ENCODE measurements at regions not wholly inside any gene's neighbourhood (a gene's known extent, or its start where the extent isn't known, plus 50 kb on each side); places are given as distances from the start of the nearest gene placed in this dataset.
A peak's percentile ranks its signal among the peaks of the same experiment; 100 is the strongest.

DNA sequence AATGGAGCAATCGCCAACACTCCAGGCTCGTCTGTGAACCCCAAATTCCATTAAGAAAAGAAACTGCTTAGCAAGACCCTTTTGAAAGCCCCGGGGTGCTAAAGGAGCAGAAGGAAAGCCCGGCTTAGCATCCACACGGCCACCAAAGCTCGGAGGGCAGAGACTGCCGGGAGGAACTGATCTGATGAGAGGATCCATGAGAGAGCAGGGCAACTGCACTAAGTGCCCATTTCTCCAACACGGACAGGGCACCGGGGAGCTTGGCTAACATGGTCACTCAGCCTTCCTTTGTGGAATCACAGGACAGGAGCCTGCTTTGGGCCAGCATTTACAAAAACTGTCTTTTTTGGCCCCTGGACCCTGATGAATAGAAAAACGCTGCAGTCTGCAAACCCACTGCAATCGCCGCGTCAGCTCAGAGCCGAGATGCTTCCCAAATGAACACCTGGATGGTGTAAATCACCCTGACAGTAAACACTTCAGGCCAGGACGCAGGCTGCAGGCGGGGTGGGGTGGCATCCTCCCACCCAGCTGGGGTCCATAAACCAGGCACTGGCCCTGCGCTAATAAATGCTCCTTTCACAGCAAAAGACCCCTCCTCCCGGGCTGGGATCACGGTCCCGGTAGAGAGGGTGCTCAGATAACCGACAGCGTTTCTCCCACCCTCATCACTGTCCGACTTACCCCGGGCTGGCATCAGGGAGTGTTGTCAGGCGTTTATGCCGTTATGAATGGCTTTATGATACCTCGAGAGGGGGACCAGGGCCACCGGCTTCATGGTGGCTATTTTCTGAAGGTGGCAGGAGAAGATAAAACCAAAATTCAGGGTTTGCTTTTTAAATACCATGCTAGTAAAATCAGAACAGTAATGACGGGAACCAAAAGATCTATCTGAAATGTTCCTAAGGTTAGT is 299.5 kb downstream of the IRF8 start:
- Histone ChIP-seq H3K4me3 (no peak overlapping the region), H3K9ac (ENCODE audit: low read depth in 2 of 2, low read length in 2 of 2) (peak overlapping the region; percentile 63), H3K27me3 (peaks cover 5% of the 10 kb centered on the region), H3K36me3 (no peaks in the 10 kb centered on the region), H3K4me1 (no peaks in the 10 kb centered on the region), H3K9me3 (no peaks in the 10 kb centered on the region), H3K27ac (peak overlapping the region; percentile 65)
- TF ChIP-seq, protein P1, sequence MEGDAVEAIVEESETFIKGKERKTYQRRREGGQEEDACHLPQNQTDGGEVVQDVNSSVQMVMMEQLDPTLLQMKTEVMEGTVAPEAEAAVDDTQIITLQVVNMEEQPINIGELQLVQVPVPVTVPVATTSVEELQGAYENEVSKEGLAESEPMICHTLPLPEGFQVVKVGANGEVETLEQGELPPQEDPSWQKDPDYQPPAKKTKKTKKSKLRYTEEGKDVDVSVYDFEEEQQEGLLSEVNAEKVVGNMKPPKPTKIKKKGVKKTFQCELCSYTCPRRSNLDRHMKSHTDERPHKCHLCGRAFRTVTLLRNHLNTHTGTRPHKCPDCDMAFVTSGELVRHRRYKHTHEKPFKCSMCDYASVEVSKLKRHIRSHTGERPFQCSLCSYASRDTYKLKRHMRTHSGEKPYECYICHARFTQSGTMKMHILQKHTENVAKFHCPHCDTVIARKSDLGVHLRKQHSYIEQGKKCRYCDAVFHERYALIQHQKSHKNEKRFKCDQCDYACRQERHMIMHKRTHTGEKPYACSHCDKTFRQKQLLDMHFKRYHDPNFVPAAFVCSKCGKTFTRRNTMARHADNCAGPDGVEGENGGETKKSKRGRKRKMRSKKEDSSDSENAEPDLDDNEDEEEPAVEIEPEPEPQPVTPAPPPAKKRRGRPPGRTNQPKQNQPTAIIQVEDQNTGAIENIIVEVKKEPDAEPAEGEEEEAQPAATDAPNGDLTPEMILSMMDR (IDR thresholded peaks at IDR 0.05), result no peak
- intact Hi-C loops (cut with DNase I), result loop anchor here (10.0 kb wide), 1 partner anchor 316 kb away; the partner anchor contains the start of gene FOXF1
- no peak for DNase-seq

DNA sequence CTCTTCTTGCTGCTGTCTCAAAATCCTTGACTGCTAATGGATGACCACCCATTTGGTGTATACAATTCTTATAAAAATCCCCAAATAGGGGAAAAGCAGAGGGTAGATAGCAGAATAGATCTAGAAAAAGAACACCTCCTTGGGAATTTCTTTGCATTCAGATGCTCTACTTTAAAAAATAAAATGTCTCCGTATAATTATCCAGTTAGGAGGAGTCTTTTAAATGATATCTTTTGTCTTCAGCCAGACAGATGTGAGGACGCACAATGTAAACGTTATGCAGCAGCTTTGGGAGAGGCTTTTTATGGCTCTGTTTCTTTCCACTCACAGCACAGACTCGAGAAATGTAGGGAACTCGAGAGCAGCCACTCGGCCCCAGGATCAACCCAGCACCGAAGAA is 300.2 kb downstream of the IRF8 start:
- no peaks in the 10 kb centered on the region for H3K4me1 ChIP-seq
- H3K9ac ChIP-seq (ENCODE audit: low read depth in 2 of 2, low read length in 2 of 2), result peak overlapping the region in 1 of 2 donors; percentile 50
- DNase-seq, result no peak
- H3K27me3 ChIP-seq, result peaks cover 5% of the 10 kb centered on the region
- no peaks in the 10 kb centered on the region for H3K9me3 ChIP-seq
- H3K27ac ChIP-seq, result peak overlapping the region; percentile 65
- H3K36me3 ChIP-seq, result no peaks in the 10 kb centered on the region
- H3K4me3 ChIP-seq, result no peak overlapping the region
- intact Hi-C loops (cut with DNase I), result loop anchor here (10.0 kb wide), 1 partner anchor 316 kb away; the partner anchor contains the start of gene FOXF1
- TF ChIP-seq, protein P1 (IDR thresholded peaks at IDR 0.05), result no peak

DNA sequence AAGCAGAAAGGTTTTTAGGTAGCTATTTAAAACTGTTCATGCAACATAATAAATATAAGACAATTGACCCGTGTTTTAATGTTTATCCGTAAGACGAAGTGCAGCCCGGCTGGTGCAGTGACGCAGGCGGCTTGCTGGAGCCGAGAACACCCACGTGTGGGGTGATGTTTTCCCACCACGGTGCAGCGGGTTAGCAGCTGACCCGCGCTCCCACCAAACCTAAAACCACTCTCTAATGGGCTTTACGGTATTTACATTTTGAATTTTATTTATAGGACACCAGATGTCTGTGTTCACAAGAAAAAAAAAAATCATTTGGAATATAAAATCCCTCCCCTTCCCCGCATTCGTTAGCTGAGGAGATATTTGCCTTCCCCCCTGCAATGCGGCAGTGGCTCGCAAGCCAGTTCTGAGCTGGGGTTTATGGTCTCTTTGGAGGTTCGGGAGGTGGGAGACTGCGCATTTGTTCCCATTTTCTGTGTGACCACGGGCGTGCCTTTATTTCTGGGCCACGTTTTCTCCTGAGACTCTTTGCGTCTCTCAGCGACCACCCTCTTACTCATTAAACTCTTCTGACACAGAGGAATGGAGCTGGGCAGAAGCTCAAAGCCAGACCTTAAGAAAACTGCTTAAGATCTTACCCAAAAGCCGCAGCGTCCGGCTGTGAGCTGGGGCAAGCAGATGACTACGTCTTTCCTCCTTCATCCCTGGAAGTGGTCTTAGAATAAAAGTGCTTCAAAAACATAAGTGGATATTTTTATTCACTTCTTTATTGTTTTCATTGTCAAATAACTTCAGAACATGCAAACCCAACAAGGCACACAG is 301.1 kb downstream of the IRF8 start:
- TF ChIP-seq, protein P1 (IDR thresholded peaks at IDR 0.05), result no peak
- Histone ChIP-seq H3K4me3 (no peak overlapping the region), H3K4me1 (no peaks in the 10 kb centered on the region), H3K9me3 (no peaks in the 10 kb centered on the region), H3K27me3 (peaks cover 5% of the 10 kb centered on the region), H3K36me3 (no peaks in the 10 kb centered on the region), H3K27ac (peak overlapping the region; percentile 65), H3K9ac (ENCODE audit: low read depth in 2 of 2, low read length in 2 of 2) (peak overlapping the region in 1 of 2 donors; percentile 29)
- DNase-seq, result no peak
- intact Hi-C loops (cut with DNase I), result loop anchor here (10.0 kb wide), 1 partner anchor 315 kb away; the partner anchor contains the start of gene FOXF1

DNA sequence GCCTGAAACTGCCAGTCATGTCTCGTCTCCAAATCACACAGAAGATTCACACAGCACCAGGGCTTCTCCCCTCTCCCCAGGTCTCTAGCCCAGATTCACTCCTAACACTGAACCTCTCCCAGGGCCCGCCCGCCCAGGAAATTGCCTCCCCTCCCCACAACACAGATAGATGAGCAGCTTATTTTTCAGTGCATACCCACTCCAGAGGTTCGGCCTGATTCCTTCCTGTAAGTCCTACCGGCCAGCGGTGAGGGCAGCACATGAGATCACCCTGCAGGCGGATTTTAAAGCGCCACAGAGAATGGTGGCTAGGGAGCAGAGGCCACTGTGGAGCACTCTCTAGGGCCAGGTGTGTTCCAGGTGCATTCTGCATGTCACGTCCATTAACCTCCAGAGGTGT is 301.8 kb downstream of the IRF8 start:
- no peak for DNase-seq
- no peaks in the 10 kb centered on the region for H3K36me3 ChIP-seq
- no peaks in the 10 kb centered on the region for H3K9me3 ChIP-seq
- TF ChIP-seq, protein P1 (IDR thresholded peaks at IDR 0.05), result no peak
- peaks cover 5% of the 10 kb centered on the region for H3K27me3 ChIP-seq
- intact Hi-C loops (cut with DNase I), result no loop called here
- H3K4me3 ChIP-seq, result no peak overlapping the region
- H3K4me1 ChIP-seq, result no peaks in the 10 kb centered on the region
- H3K9ac ChIP-seq (ENCODE audit: low read depth in 2 of 2, low read length in 2 of 2), result peak overlapping the region; percentile 29 to 33
- H3K27ac ChIP-seq, result peak overlapping the region; percentile 65

DNA sequence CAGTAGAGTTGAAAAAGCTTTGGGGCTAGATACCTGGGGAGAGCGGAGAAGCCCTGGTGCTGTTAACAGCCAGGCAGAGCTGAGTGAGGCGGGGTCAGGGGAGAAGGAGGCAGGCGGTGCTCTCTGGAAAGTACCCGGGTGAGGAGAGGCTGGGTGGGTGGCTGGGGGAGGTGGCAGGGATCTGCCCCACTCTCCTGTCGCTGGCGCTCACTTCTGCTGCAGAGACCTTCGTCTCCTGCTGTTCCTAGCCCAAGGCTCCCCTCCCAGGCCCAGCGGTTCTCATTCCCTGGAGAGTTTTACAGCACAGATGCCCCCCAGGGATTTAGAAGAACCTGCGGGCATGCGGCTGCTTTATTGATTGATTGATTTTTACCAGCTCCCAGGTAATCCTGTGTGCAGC is 302.8 kb downstream of the IRF8 start:
- H3K27ac ChIP-seq, result peak overlapping the region; percentile 65
- TF ChIP-seq, protein P1 (IDR thresholded peaks at IDR 0.05), result no peak
- peak overlapping the region in 1 of 2 donors; percentile 33 for H3K9ac ChIP-seq (ENCODE audit: low read depth in 2 of 2, low read length in 2 of 2)
- no peak for DNase-seq
- intact Hi-C loops (cut with DNase I), result no loop called here
- H3K36me3 ChIP-seq, result no peaks in the 10 kb centered on the region
- no peaks in the 10 kb centered on the region for H3K4me1 ChIP-seq
- H3K9me3 ChIP-seq, result no peaks in the 10 kb centered on the region
- H3K4me3 ChIP-seq, result no peak overlapping the region
- peaks cover 5% of the 10 kb centered on the region for H3K27me3 ChIP-seq

All from colonic mucosa (tissue), 4 donors.